H1 (cell line): ENCODE measurements at regions not wholly inside any gene's neighbourhood (a gene's known extent, or its start where the extent isn't known, plus 50 kb on each side); places are given as distances from the start of the nearest gene placed in this dataset.

Source experiments
- CTCF ChIA-PET: fragments of 300-600 bp; sonication (Branson Sonifier 250); formaldehyde crosslinking; loops from one replicate; lab custom pipeline; 2021; ENCODE audit not compliant: partially characterized antibody; lab: Charles Lee
- POLR2A ChIA-PET: fragments of 300-600 bp; sonication (Branson Sonifier 250); formaldehyde crosslinking; loops from one replicate; lab custom pipeline; 2021; ENCODE audit warnings: inconsistent platforms; ENCODE audit not compliant: partially characterized antibody; lab: Charles Lee
- DNase-seq, 2 experiments: peaks; one replicate each; pipeline versions ENCODE4 v3.0.0 to v3.0.0-alpha.2; 2010 to 2022; ENCODE audit warnings: low spot score in 2 of 2, low read depth in 1 of 2, mixed read lengths in 1 of 2
- FAIRE-seq: peaks from 2 replicates; lab custom pipeline; 2011; peaks lifted over from hg19 to GRCh38; lab: Jason Lieb, UNC
- H2AFZ ChIP-seq: 2 replicates; pipeline ENCODE4 v1.8.1; 2012; ENCODE audit warnings: low read length, inconsistent platforms
- H2AK5ac ChIP-seq: 2 replicates; pipeline ENCODE4 v1.6.1; 2013; ENCODE audit warnings: low read depth, low read length
- H2BK120ac ChIP-seq: replicated peaks from 2 replicates; pipeline ENCODE3; 2013; ENCODE audit warnings: low read depth, low read length, inconsistent platforms
- H2BK12ac ChIP-seq: 2 replicates; pipeline ENCODE4 v1.6.1; 2013; ENCODE audit warnings: low read depth, low read length
- H2BK15ac ChIP-seq: 2 replicates; pipeline ENCODE4 v1.6.1; 2013; ENCODE audit warnings: low read length
- H2BK20ac ChIP-seq: 2 replicates; pipeline ENCODE4 v1.6.1; 2013; ENCODE audit warnings: low read length
- H2BK5ac ChIP-seq: 2 replicates; pipeline ENCODE4 v1.6.1; 2013; ENCODE audit warnings: low read depth, low read length
- H3K14ac ChIP-seq: 2 replicates; pipeline ENCODE4 v1.6.1; 2013; ENCODE audit warnings: inconsistent platforms; ENCODE audit not compliant: insufficient read length
- H3K18ac ChIP-seq: 2 replicates; pipeline ENCODE4 v1.6.1; 2013; ENCODE audit warnings: low read length; ENCODE audit errors: extremely low read depth
- H3K23ac ChIP-seq: 2 replicates; pipeline ENCODE4 v1.6.1; 2013; ENCODE audit warnings: inconsistent platforms; ENCODE audit not compliant: insufficient read length
- H3K23me2 ChIP-seq: 2 replicates; pipeline ENCODE4 v1.6.1; 2013; ENCODE audit warnings: low read depth, low read length
- H3K27ac ChIP-seq: 2 replicates; pipeline ENCODE4 v1.6.1; 2011; ENCODE audit warnings: low read depth, low read length, inconsistent platforms
- H3K27me3 ChIP-seq, 4 experiments: replicated peaks in 1 of 4; 1 replicate in 1 of 4; 2 replicates in 3 of 4; pipeline versions ENCODE4 v1.6.1 to v1.8.1; 2011 to 2013; ENCODE audit warnings: low read length in 3 of 4, mild to moderate bottlenecking in 3 of 4, inconsistent platforms in 2 of 4, mixed read lengths in 2 of 4, moderate library complexity in 1 of 4; ENCODE audit not compliant: control insufficient read depth in 3 of 4, insufficient read depth in 3 of 4; ENCODE audit errors: extremely low read depth in 1 of 4
- H3K36me3 ChIP-seq, 4 experiments: 2 replicates each; pipeline versions ENCODE4 v1.6.1 to v1.8.1; 2011 to 2013; ENCODE audit warnings: mild to moderate bottlenecking in 4 of 4, low read length in 3 of 4, moderate library complexity in 2 of 4, control low read depth in 1 of 4, inconsistent platforms in 1 of 4; ENCODE audit not compliant: insufficient read depth in 4 of 4, control insufficient read depth in 2 of 4
- H3K4ac ChIP-seq: replicated peaks from 2 replicates; pipeline ENCODE3; 2013; ENCODE audit warnings: low read length, low read depth, mixed read lengths, inconsistent platforms; ENCODE audit not compliant: insufficient read length
- H3K4me1 ChIP-seq, 4 experiments: replicated peaks in 1 of 4; 1 replicate in 1 of 4; 2 replicates in 3 of 4; pipeline versions ENCODE4 v1.6.1 to v1.8.1; 2011 to 2013; ENCODE audit warnings: low read length in 3 of 4, inconsistent platforms in 2 of 4, mixed read lengths in 1 of 4; ENCODE audit not compliant: insufficient read depth in 4 of 4, control insufficient read depth in 3 of 4
- H3K4me2 ChIP-seq, 2 experiments: 2 replicates each; pipeline versions ENCODE4 v1.6.1 to v1.8.1; 2011 to 2013; ENCODE audit warnings: low read depth in 2 of 2, low read length in 2 of 2, control low read depth in 1 of 2, inconsistent platforms in 1 of 2, mild to moderate bottlenecking in 1 of 2; ENCODE audit not compliant: insufficient read depth in 1 of 2
- H3K4me3 ChIP-seq, 4 experiments: fragments of 200-600, 300-600 bp in 1 of 4; sonication (generic), shearing (Covaris generic), sonication (Bioruptor Twin) in 1 of 4; 2 replicates each; pipeline versions ENCODE4 v1.5.1 to v1.8.1; 2011 to 2016; ENCODE audit warnings: low read length in 4 of 4, low read depth in 3 of 4, control low read depth in 2 of 4, inconsistent platforms in 2 of 4, mild to moderate bottlenecking in 2 of 4, mixed read lengths in 1 of 4, moderate library complexity in 1 of 4; ENCODE audit not compliant: insufficient read depth in 2 of 4; ENCODE audit errors: extremely low read depth in 1 of 4
- H3K56ac ChIP-seq: replicated peaks from 2 replicates; pipeline ENCODE3; 2013; ENCODE audit warnings: low read depth, mild to moderate bottlenecking, mixed read lengths, low read length, inconsistent platforms; ENCODE audit not compliant: insufficient read length
- H3K79me1 ChIP-seq: 2 replicates; pipeline ENCODE4 v1.6.1; 2013; ENCODE audit warnings: low read depth, low read length, control low read depth
- H3K79me2 ChIP-seq, 2 experiments: 2 replicates each; pipeline versions ENCODE4 v1.6.1 to v1.8.1; 2012 to 2013; ENCODE audit warnings: low read length in 2 of 2, mild to moderate bottlenecking in 2 of 2, inconsistent platforms in 1 of 2; ENCODE audit not compliant: insufficient read depth in 2 of 2, control insufficient read depth in 1 of 2
- H3K9ac ChIP-seq, 4 experiments: replicated peaks in 1 of 4; 1 replicate in 1 of 4; 2 replicates in 3 of 4; pipeline versions ENCODE4 v1.6.1 to v1.8.1; 2011 to 2013; ENCODE audit warnings: low read depth in 3 of 4, low read length in 3 of 4, control low read depth in 2 of 4, mild to moderate bottlenecking in 2 of 4, moderate library complexity in 2 of 4, inconsistent platforms in 1 of 4; ENCODE audit errors: extremely low read depth in 1 of 4
- H3K9me3 ChIP-seq, 2 experiments: 2 replicates each; pipeline versions ENCODE4 v1.6.1 to v1.8.1; 2012 to 2013; ENCODE audit warnings: mild to moderate bottlenecking in 2 of 2, moderate library complexity in 2 of 2, control low read depth in 1 of 2, inconsistent platforms in 1 of 2, low read depth in 1 of 2, low read length in 1 of 2, mixed read lengths in 1 of 2; ENCODE audit not compliant: insufficient read depth in 2 of 2
- H4K20me1 ChIP-seq, 2 experiments: replicated peaks in 1 of 2; 2 replicates each; pipeline versions ENCODE3 to v1.8.1; 2011 to 2013; ENCODE audit warnings: inconsistent platforms in 2 of 2, low read length in 2 of 2, mild to moderate bottlenecking in 1 of 2; ENCODE audit not compliant: insufficient read depth in 2 of 2, control insufficient read depth in 1 of 2
- H4K5ac ChIP-seq: 2 replicates; pipeline ENCODE4 v1.6.1; 2013; ENCODE audit warnings: low read length, low read depth, mixed read lengths, inconsistent platforms; ENCODE audit not compliant: insufficient read length
- H4K8ac ChIP-seq: 2 replicates; pipeline ENCODE4 v1.8.0; 2013; ENCODE audit warnings: mild to moderate bottlenecking, moderate library complexity, low read length, inconsistent platforms; ENCODE audit not compliant: insufficient read depth; ENCODE audit errors: extremely low read depth
- H4K91ac ChIP-seq: replicated peaks from 2 replicates; pipeline ENCODE3; 2013; ENCODE audit warnings: low read length, mixed read lengths, inconsistent platforms; ENCODE audit not compliant: insufficient read length
- CTBP2 ChIP-seq: IDR thresholded peaks from 2 replicates; pipeline ENCODE4 v1.7.0; 2011; ENCODE audit warnings: borderline replicate concordance, mild to moderate bottlenecking, moderate library complexity, mixed read lengths, low read length; ENCODE audit not compliant: insufficient read depth, insufficient read length
- EZH2 ChIP-seq: fragments of 200-600 bp; sonication (generic); IDR thresholded peaks from 2 replicates; pipeline ENCODE4 v1.7.1; 2012; ENCODE audit warnings: low read depth, mild to moderate bottlenecking, moderate library complexity, low read length, inconsistent platforms; ENCODE audit not compliant: severe bottlenecking
- KDM4A ChIP-seq: IDR thresholded peaks from one replicate; pipeline ENCODE4 v1.7.1; 2012; ENCODE audit warnings: low read depth, mild to moderate bottlenecking, moderate library complexity, low read length, inconsistent platforms; ENCODE audit not compliant: severe bottlenecking
- SP2 ChIP-seq: IDR thresholded peaks from 2 replicates; pipeline ENCODE4 v1.6.1; 2012; ENCODE audit warnings: mild to moderate bottlenecking, low read length, inconsistent platforms
- WGBS, 2 experiments: shearing (Covaris generic) in 1 of 2; methylation state at CpG; one replicate each; pipeline versions ENCODE4 v1.1.6 to v1.1.7; 2013 to 2015; ENCODE audit warnings: low lambda C conversion rate in 2 of 2, mixed read lengths in 2 of 2, inconsistent platforms in 1 of 2, low coverage in 1 of 2, missing lambda C conversion rate in 1 of 2; ENCODE audit not compliant: insufficient replicate concordance in 2 of 2, insufficient coverage in 1 of 2, insufficient read length in 1 of 2; ENCODE audit errors: extremely low coverage in 1 of 2, missing lambda C conversion rate in 1 of 2; 5-methylcytosine and 5-hydroxymethylcytosine counted together
- TF ChIP-seq, protein P1 (sequence below): IDR thresholded peaks from 2 replicates; pipeline ENCODE4 v1.6.1; 2012; ENCODE audit warnings: low read length, inconsistent platforms
- TF ChIP-seq, protein P2 (sequence below): IDR thresholded peaks from 2 replicates; pipeline ENCODE4 v1.6.1; 2011; ENCODE audit warnings: low read depth, mild to moderate bottlenecking, low read length; ENCODE audit not compliant: insufficient read depth

DNA sequence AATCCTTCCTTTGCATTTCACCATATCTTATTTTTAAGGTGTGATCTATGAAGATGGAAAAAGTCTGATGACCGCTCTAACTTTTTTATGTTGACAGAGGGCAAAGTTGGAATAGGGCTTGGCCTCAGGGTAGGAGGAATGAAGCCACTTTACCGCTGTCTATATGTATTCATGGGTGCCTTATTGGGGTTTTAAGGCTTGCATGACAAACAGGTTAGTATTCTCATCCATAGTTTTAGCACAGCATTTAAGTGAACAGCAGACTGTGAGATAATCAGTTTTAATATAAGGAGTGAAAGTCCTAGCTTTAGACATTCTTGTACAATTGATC lies 81.7 kb upstream of the BMP2K start:
- Histone ChIP-seq H3K9me3 (no peaks in the 10 kb centered on the region), H4K20me1 (no peaks in the 10 kb centered on the region), H2AFZ (no peak overlapping the region), H3K4me3 (no peak overlapping the region), H4K5ac (no peak overlapping the region), H3K79me2 (no peaks in the 10 kb centered on the region), H4K8ac (no peak overlapping the region), H3K4ac (no peak overlapping the region), H2AK5ac (no peak overlapping the region), H3K56ac (no peak overlapping the region), H3K4me2 (no peak overlapping the region), H4K91ac (no peak overlapping the region), H3K4me1 (no peaks in the 10 kb centered on the region), H3K23me2 (peaks cover 1% of the 10 kb centered on the region; the same call in 1 of the 2 replicates), H3K27me3 (no peaks in the 10 kb centered on the region), H2BK20ac (no peak overlapping the region), H2BK120ac (no peak overlapping the region), H3K79me1 (no peaks in the 10 kb centered on the region), H2BK12ac (no peak overlapping the region), H2BK5ac (no peak overlapping the region), H3K18ac (no peak overlapping the region), H3K14ac (no peak overlapping the region), H3K9ac (no peak overlapping the region), H3K27ac (no peak overlapping the region), H3K36me3 (no peaks in the 10 kb centered on the region), H3K23ac (no peak overlapping the region), H2BK15ac (no peak overlapping the region)
- 88% methylated on average over 2 of the region's 2 CpGs; no CpG with 5 or more reads in 1 of the 2 experiments for WGBS, 2 experiments
- POLR2A ChIA-PET: no interaction called here
- TF ChIP-seq, protein P1, sequence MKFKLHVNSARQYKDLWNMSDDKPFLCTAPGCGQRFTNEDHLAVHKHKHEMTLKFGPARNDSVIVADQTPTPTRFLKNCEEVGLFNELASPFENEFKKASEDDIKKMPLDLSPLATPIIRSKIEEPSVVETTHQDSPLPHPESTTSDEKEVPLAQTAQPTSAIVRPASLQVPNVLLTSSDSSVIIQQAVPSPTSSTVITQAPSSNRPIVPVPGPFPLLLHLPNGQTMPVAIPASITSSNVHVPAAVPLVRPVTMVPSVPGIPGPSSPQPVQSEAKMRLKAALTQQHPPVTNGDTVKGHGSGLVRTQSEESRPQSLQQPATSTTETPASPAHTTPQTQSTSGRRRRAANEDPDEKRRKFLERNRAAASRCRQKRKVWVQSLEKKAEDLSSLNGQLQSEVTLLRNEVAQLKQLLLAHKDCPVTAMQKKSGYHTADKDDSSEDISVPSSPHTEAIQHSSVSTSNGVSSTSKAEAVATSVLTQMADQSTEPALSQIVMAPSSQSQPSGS: no peak
- TF ChIP-seq CTBP2: no peak
- TF ChIP-seq KDM4A: no peak
- TF ChIP-seq EZH2: no peak
- TF ChIP-seq SP2: no peak
- TF ChIP-seq, protein P2, sequence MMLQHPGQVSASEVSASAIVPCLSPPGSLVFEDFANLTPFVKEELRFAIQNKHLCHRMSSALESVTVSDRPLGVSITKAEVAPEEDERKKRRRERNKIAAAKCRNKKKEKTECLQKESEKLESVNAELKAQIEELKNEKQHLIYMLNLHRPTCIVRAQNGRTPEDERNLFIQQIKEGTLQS: no peak
- DNase-seq (no peak), FAIRE-seq (no peak)
- CTCF ChIA-PET: interaction anchor here (1.1 to 2.5 kb wide), 3 partner anchors 26 to 51 kb away, joined by 3 to 7 read pairs (median 4); no protein-coding TSS in a partner anchor
